Neural cell (in vitro differentiated cells): ENCODE measurements at regions not wholly inside any gene's neighbourhood (a gene's known extent, or its start where the extent isn't known, plus 50 kb on each side); places are given as distances from the start of the nearest gene placed in this dataset.

ENCODE experiments used
- H2AFZ ChIP-seq: fragments of 200-600, 300-800 bp; sonication (generic), shearing (Covaris generic); 2 replicates; pipeline ENCODE4 v1.6.0; 2014; ENCODE audit warnings: low read depth, mild to moderate bottlenecking, antibody characterized with exemption, low read length, moderate library complexity
- H3F3A ChIP-seq: fragments of 200-600 bp; shearing (Covaris generic); 2 replicates; pipeline ENCODE4 v1.6.1; 2016; ENCODE audit warnings: mild to moderate bottlenecking, moderate library complexity, mixed read lengths, antibody characterized with exemption, low read length; ENCODE audit not compliant: insufficient read depth, poor library complexity, severe bottlenecking
- H3K27ac ChIP-seq: fragments of 200-600, 300-800 bp; sonication (generic), shearing (Covaris generic); 2 replicates; pipeline ENCODE4 v1.5.1; 2014; ENCODE audit warnings: mild to moderate bottlenecking, low read length, moderate library complexity
- H3K27me3 ChIP-seq: fragments of 300-800, 200-600 bp; sonication (generic), shearing (Covaris generic); 2 replicates; pipeline ENCODE4 v1.6.0; 2014; ENCODE audit warnings: mild to moderate bottlenecking, low read depth, low read length, moderate library complexity; ENCODE audit not compliant: insufficient read depth
- H3K36me3 ChIP-seq: fragments of 300-800, 200-600 bp; sonication (generic), shearing (Covaris generic); 2 replicates; pipeline ENCODE4 v1.5.1; 2014; ENCODE audit warnings: mild to moderate bottlenecking, antibody characterized with exemption, low read length, moderate library complexity; ENCODE audit not compliant: insufficient read depth
- H3K4me2 ChIP-seq: fragments of 300-800, 200-600 bp; sonication (generic), shearing (Covaris generic); 2 replicates; pipeline ENCODE4 v1.6.0; 2014; ENCODE audit warnings: mild to moderate bottlenecking, low read length
- H3K4me3 ChIP-seq: fragments of 300-800, 200-600 bp; sonication (generic), shearing (Covaris generic); 2 replicates; pipeline ENCODE4 v1.5.1; 2014; ENCODE audit warnings: mild to moderate bottlenecking, low read length, moderate library complexity
- H3K79me2 ChIP-seq: fragments of 200-600 bp; shearing (Covaris generic); replicated peaks from 2 replicates; pipeline ENCODE4 v1.6.0; 2014; ENCODE audit warnings: mild to moderate bottlenecking, low read length, moderate library complexity; ENCODE audit not compliant: insufficient read depth
- H3K9ac ChIP-seq: fragments of 300-800, 200-600 bp; sonication (generic), shearing (Covaris generic); 2 replicates; pipeline ENCODE4 v1.6.1; 2016; ENCODE audit warnings: mild to moderate bottlenecking, low read length, mixed read lengths
- H3K9me2 ChIP-seq: fragments of 200-600 bp; shearing (Covaris generic); 2 replicates; pipeline ENCODE4 v1.6.1; 2016; ENCODE audit warnings: mild to moderate bottlenecking, low read length, mixed read lengths; ENCODE audit not compliant: insufficient read depth
- H3K9me3 ChIP-seq: fragments of 200-600, 300-800 bp; sonication (generic), shearing (Covaris generic); 2 replicates; pipeline ENCODE4 v1.6.1; 2016; ENCODE audit warnings: mild to moderate bottlenecking, mixed run types, low read length, moderate library complexity, mixed read lengths
- H4K20me1 ChIP-seq: fragments of 200-600 bp; shearing (Covaris generic); 2 replicates; pipeline ENCODE4 v1.6.1; 2016; ENCODE audit warnings: mild to moderate bottlenecking, mixed run types; ENCODE audit not compliant: insufficient read depth
- CTCF ChIP-seq: fragments of 450-650 bp; IDR thresholded peaks from 2 replicates; pipeline ENCODE4 v1.5.1; 2014; ENCODE audit warnings: antibody characterized with exemption, mild to moderate bottlenecking, moderate library complexity; ENCODE audit not compliant: poor library complexity, severe bottlenecking
- EP300 ChIP-seq: fragments of 450-650 bp; conservative IDR thresholded peaks from 2 replicates; pipeline ENCODE4 v1.6.1; 2014; ENCODE audit warnings: antibody characterized with exemption, mild to moderate bottlenecking, moderate library complexity; ENCODE audit not compliant: poor library complexity, severe bottlenecking
- EZH2 ChIP-seq: fragments of 200-600, 300-800 bp; shearing (Covaris generic), sonication (generic); IDR thresholded peaks from 2 replicates; pipeline ENCODE4 v1.6.1; 2014; ENCODE audit warnings: antibody characterized with exemption, low read length, borderline replicate concordance, mild to moderate bottlenecking; ENCODE audit not compliant: insufficient read depth, poor library complexity, severe bottlenecking
- MXI1 ChIP-seq: fragments of 450-650 bp; conservative IDR thresholded peaks from 2 replicates; pipeline ENCODE4 v1.6.1; 2014; ENCODE audit warnings: antibody characterized with exemption, mild to moderate bottlenecking; ENCODE audit not compliant: poor library complexity, severe bottlenecking
- POLR2AphosphoS5 ChIP-seq: IDR thresholded peaks from 2 replicates; pipeline ENCODE4 v1.6.1; 2012
- RAD21 ChIP-seq: fragments of 450-650 bp; conservative IDR thresholded peaks from 2 replicates; pipeline ENCODE4 v1.6.1; 2014; ENCODE audit warnings: antibody characterized with exemption, mild to moderate bottlenecking, moderate library complexity
- REST ChIP-seq: IDR thresholded peaks from 2 replicates; pipeline ENCODE4 v1.6.1; 2012; ENCODE audit warnings: borderline replicate concordance
- SMC3 ChIP-seq: fragments of 450-650 bp; conservative IDR thresholded peaks from 2 replicates; pipeline ENCODE4 v1.6.1; 2014; ENCODE audit warnings: antibody characterized with exemption, mild to moderate bottlenecking, moderate library complexity; ENCODE audit not compliant: poor library complexity
- TAF1 ChIP-seq: IDR thresholded peaks from 2 replicates; pipeline ENCODE4 v1.6.1; 2012; ENCODE audit warnings: low read depth

- Histone ChIP-seq H3K4me2 (no peak overlapping the region), H3K9me3 (no peaks in the 10 kb centered on the region), H3K36me3 (no peaks in the 10 kb centered on the region), H3K9ac (no peak overlapping the region), H3K27me3 (no peaks in the 10 kb centered on the region), H3K9me2 (no peaks in the 10 kb centered on the region), H3K79me2 (no peaks in the 10 kb centered on the region), H3K27ac (no peak overlapping the region), H2AFZ (no peak overlapping the region), H4K20me1 (no peaks in the 10 kb centered on the region), H3F3A (no peaks in the 10 kb centered on the region), H3K4me3 (no peak overlapping the region)
- TF ChIP-seq EP300 (no peak), TAF1 (no peak), SMC3 (no peak), EZH2 (no peak), RAD21 (no peak), MXI1 (no peak), REST (no peak), POLR2AphosphoS5 (no peak), CTCF (no peak)
Measured at GRCh38 chr10:118918587-118918986, 110.9 kb upstream of the NANOS1 start.

- no peak for TF ChIP-seq TAF1
- no peak for TF ChIP-seq SMC3
- no peak for TF ChIP-seq EZH2
- no peak for TF ChIP-seq POLR2AphosphoS5
- TF ChIP-seq RAD21: no peak
- TF ChIP-seq REST: no peak
- no peak for TF ChIP-seq CTCF
- TF ChIP-seq MXI1: no peak
- Histone ChIP-seq H3K9me3 (no peaks in the 10 kb centered on the region), H3F3A (no peaks in the 10 kb centered on the region)
Measured at GRCh38 chr10:118920206-118920605, 109.3 kb upstream of the NANOS1 start.

More at GRCh38 chr10:118920206-118920605, 109.3 kb upstream of the NANOS1 start:
- Histone ChIP-seq H3K27me3 (no peaks in the 10 kb centered on the region), H3K79me2 (no peaks in the 10 kb centered on the region), H3K4me3 (no peak overlapping the region), H4K20me1 (no peaks in the 10 kb centered on the region), H2AFZ (no peak overlapping the region), H3K4me2 (no peak overlapping the region), H3K36me3 (no peaks in the 10 kb centered on the region), H3K9me2 (no peaks in the 10 kb centered on the region), H3K9ac (no peak overlapping the region), H3K27ac (no peak overlapping the region)
